Smooth muscle cell (in vitro differentiated cells): ENCODE measurements at regions not wholly inside any gene's neighbourhood (a gene's known extent, or its start where the extent isn't known, plus 50 kb on each side); places are given as distances from the start of the nearest gene placed in this dataset.

Source experiments
- DNase-seq: peaks from one replicate; lab custom pipeline; 2025; ENCODE audit not compliant: unreplicated experiment; lab: John Stamatoyannopoulos, UW
- H2AFZ ChIP-seq: fragments of 200-600 bp; sonication (generic); 2 replicates; pipeline ENCODE4 v1.6.0; 2016; ENCODE audit warnings: antibody characterized with exemption, low read depth, mild to moderate bottlenecking
- H3F3A ChIP-seq: fragments of 200-600 bp; sonication (generic); 2 replicates; pipeline ENCODE4 v1.6.0; 2017; ENCODE audit warnings: antibody characterized with exemption, low read depth
- H3K27ac ChIP-seq: fragments of 200-600 bp; sonication (generic); 2 replicates; pipeline ENCODE4 v1.5.1; 2016; ENCODE audit warnings: low read depth, mild to moderate bottlenecking
- H3K27me3 ChIP-seq: fragments of 200-600 bp; sonication (generic); 2 replicates; pipeline ENCODE4 v1.6.1; 2016; ENCODE audit warnings: low read depth, mild to moderate bottlenecking
- H3K36me3 ChIP-seq: fragments of 200-600 bp; sonication (generic); 2 replicates; pipeline ENCODE4 v1.5.1; 2016; ENCODE audit warnings: low read depth
- H3K4me1 ChIP-seq: fragments of 200-600 bp; sonication (generic); 2 replicates; pipeline ENCODE4 v1.5.1; 2016; ENCODE audit warnings: low read depth
- H3K4me2 ChIP-seq: fragments of 200-600 bp; sonication (generic); 2 replicates; pipeline ENCODE4 v1.6.0; 2016; ENCODE audit warnings: mild to moderate bottlenecking
- H3K4me3 ChIP-seq: fragments of 200-600 bp; sonication (generic); 2 replicates; pipeline ENCODE4 v1.5.1; 2016; ENCODE audit warnings: mild to moderate bottlenecking
- H3K79me2 ChIP-seq: fragments of 200-600 bp; sonication (generic); 2 replicates; pipeline ENCODE4 v1.6.0; 2016; ENCODE audit warnings: low read depth, mild to moderate bottlenecking
- H3K9ac ChIP-seq: fragments of 200-600 bp; sonication (generic); 2 replicates; pipeline ENCODE4 v1.6.0; 2016; ENCODE audit warnings: low read depth
- H3K9me3 ChIP-seq: fragments of 200-600 bp; sonication (generic); replicated peaks from 2 replicates; pipeline ENCODE4 v1.5.1; 2016; ENCODE audit warnings: low read depth
- H4K20me1 ChIP-seq: fragments of 200-600 bp; sonication (generic); 2 replicates; pipeline ENCODE4 v1.6.0; 2016; ENCODE audit warnings: low read depth
- whole genome bisulfite sequencing: methylation state at CpG from one replicate; pipeline ENCODE4 v1.1.7; 2016; ENCODE audit warnings: low lambda C conversion rate; 5-methylcytosine and 5-hydroxymethylcytosine counted together
- TF ChIP-seq, protein P1 (sequence below): fragments of 200-600 bp; sonication (generic); IDR thresholded peaks from 2 replicates; pipeline ENCODE4 v1.5.1; 2017; ENCODE audit warnings: borderline replicate concordance, mild to moderate bottlenecking, antibody characterized with exemption; ENCODE audit not compliant: insufficient read depth, poor library complexity, severe bottlenecking

DNA sequence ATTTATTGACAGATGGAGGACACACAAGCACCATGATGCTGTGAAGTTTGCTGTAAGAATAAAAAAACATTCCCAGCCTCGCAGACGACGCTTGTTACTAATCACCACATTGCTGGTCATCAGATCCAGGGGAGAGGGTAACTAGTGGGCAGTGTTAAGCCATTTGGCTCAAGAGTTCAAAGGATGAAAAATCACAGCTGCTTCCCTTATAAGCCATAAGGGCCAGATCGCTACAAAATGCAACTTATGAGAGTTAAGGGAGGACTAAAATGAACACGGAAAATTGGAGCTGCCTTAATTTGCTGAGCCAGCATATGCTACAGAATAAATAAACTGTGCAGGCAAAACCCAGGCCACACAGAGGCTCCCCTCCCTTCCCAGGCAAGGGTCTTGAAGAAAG, 522.6 kb downstream of the TDRD15 start:
- no peaks in the 10 kb centered on the region for H4K20me1 ChIP-seq
- WGBS: 27% methylated on average over 5 of the region's 5 CpGs
- H3K4me2 ChIP-seq: peak overlapping the region; percentile 30
- no peak for DNase-seq
- H3K36me3 ChIP-seq: no peaks in the 10 kb centered on the region
- peaks cover 6% of the 10 kb centered on the region for H3K4me1 ChIP-seq
- H3K79me2 ChIP-seq: no peaks in the 10 kb centered on the region
- no peak overlapping the region for H3K27ac ChIP-seq
- H3K9ac ChIP-seq: no peak overlapping the region
- H3K27me3 ChIP-seq: no peaks in the 10 kb centered on the region
- H2AFZ ChIP-seq: no peak overlapping the region
- H3F3A ChIP-seq: peaks cover 8% of the 10 kb centered on the region
- H3K4me3 ChIP-seq: no peak overlapping the region
- no peaks in the 10 kb centered on the region for H3K9me3 ChIP-seq
- TF ChIP-seq, protein P1, sequence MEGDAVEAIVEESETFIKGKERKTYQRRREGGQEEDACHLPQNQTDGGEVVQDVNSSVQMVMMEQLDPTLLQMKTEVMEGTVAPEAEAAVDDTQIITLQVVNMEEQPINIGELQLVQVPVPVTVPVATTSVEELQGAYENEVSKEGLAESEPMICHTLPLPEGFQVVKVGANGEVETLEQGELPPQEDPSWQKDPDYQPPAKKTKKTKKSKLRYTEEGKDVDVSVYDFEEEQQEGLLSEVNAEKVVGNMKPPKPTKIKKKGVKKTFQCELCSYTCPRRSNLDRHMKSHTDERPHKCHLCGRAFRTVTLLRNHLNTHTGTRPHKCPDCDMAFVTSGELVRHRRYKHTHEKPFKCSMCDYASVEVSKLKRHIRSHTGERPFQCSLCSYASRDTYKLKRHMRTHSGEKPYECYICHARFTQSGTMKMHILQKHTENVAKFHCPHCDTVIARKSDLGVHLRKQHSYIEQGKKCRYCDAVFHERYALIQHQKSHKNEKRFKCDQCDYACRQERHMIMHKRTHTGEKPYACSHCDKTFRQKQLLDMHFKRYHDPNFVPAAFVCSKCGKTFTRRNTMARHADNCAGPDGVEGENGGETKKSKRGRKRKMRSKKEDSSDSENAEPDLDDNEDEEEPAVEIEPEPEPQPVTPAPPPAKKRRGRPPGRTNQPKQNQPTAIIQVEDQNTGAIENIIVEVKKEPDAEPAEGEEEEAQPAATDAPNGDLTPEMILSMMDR: no peak

DNA sequence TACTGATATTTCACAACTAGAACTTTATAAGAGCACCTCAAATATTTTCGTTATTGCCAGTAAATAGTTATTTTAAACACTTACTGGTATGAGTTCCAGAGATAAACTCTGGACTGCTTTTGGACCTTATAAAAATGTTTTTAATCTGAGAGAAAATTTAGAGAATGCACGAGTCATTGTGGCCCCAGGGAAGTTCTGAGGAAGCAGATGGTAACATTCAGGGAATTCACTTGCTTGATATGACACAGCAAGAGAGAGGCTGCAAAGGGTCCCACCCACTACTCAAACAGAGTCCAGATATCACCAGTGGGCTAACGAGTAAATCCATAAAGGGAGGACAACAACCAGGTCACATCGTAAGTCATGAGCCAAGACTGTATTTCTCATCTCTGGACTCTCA, 526.8 kb downstream of the TDRD15 start:
- Histone ChIP-seq H3K4me1 (peaks cover 8% of the 10 kb centered on the region), H3K27me3 (no peaks in the 10 kb centered on the region), H3K9me3 (no peaks in the 10 kb centered on the region), H3K36me3 (no peaks in the 10 kb centered on the region), H2AFZ (no peak overlapping the region), H3K27ac (no peak overlapping the region), H3K4me3 (no peak overlapping the region), H3K4me2 (peak overlapping the region; percentile 30), H3F3A (no peaks in the 10 kb centered on the region), H3K79me2 (no peaks in the 10 kb centered on the region), H3K9ac (no peak overlapping the region), H4K20me1 (no peaks in the 10 kb centered on the region)
- TF ChIP-seq, protein P1: no peak
- WGBS: 32% methylated on average over 4 of the region's 4 CpGs
- no peak for DNase-seq

GRCh38 chr2:21655136-21655535, 531.4 kb downstream of the TDRD15 start:
- no peaks in the 10 kb centered on the region for H3K36me3 ChIP-seq
- H2AFZ ChIP-seq: no peak overlapping the region
- no peaks in the 10 kb centered on the region for H4K20me1 ChIP-seq
- no peak overlapping the region for H3K4me2 ChIP-seq
- peaks cover 12% of the 10 kb centered on the region for H3F3A ChIP-seq
- no peaks in the 10 kb centered on the region for H3K9me3 ChIP-seq
- TF ChIP-seq, protein P1: no peak
- no peak for DNase-seq
- H3K27ac ChIP-seq: no peak overlapping the region
- H3K9ac ChIP-seq: no peak overlapping the region
- no peak overlapping the region for H3K4me3 ChIP-seq
- no peaks in the 10 kb centered on the region for H3K27me3 ChIP-seq
- WGBS: 95% methylated on average over 4 of the region's 4 CpGs
- no peaks in the 10 kb centered on the region for H3K79me2 ChIP-seq
- H3K4me1 ChIP-seq: peaks cover 14% of the 10 kb centered on the region

- no peak for DNase-seq
- no peaks in the 10 kb centered on the region for H3K36me3 ChIP-seq
- H3K79me2 ChIP-seq: no peaks in the 10 kb centered on the region
- H3K9me3 ChIP-seq: no peaks in the 10 kb centered on the region
- TF ChIP-seq, protein P1: no peak
- peaks cover 14% of the 10 kb centered on the region for H3K4me1 ChIP-seq
- H3K4me3 ChIP-seq: no peak overlapping the region
- H3F3A ChIP-seq: peaks cover 12% of the 10 kb centered on the region
- peak overlapping the region; percentile 26 for H3K4me2 ChIP-seq
- no peaks in the 10 kb centered on the region for H3K27me3 ChIP-seq
- no peak overlapping the region for H3K27ac ChIP-seq
- H2AFZ ChIP-seq: no peak overlapping the region
- H4K20me1 ChIP-seq: no peaks in the 10 kb centered on the region
- 52% methylated on average over 10 of the region's 10 CpGs for WGBS
- H3K9ac ChIP-seq: no peak overlapping the region
Observed at GRCh38 chr2:21656330-21657075, 532.7 kb downstream of the TDRD15 start.
